K562 (cell line): ENCODE measurements at regions not wholly inside any gene's neighbourhood (a gene's known extent, or its start where the extent isn't known, plus 50 kb on each side); places are given as distances from the start of the nearest gene placed in this dataset.

Source experiments
- ARID2 ChIP-seq: fragments of 450-650 bp; IDR thresholded peaks from 2 replicates; pipeline ENCODE4 v1.6.1; 2017; ENCODE audit warnings: antibody characterized with exemption, mild to moderate bottlenecking
- ATF7 ChIP-seq: fragments of 450-650 bp; IDR thresholded peaks from 2 replicates; pipeline ENCODE4 v1.7.1; 2014; ENCODE audit warnings: mild to moderate bottlenecking, moderate library complexity
- CBFB ChIP-seq: sonication (generic); formaldehyde crosslinking; IDR thresholded peaks from 2 replicates; pipeline ENCODE4 v1.4.0; 2020; ENCODE audit warnings: mild to moderate bottlenecking, missing genetic modification reagents
- MAFF ChIP-seq: IDR thresholded peaks from 2 replicates; pipeline ENCODE4 v1.6.1; 2012; ENCODE audit warnings: low read length, improper control_type of control experiment
- NONO ChIP-seq, 2 experiments: fragments of 200-400 bp in 1 of 2; fragments of 450-650 bp in 1 of 2; formaldehyde crosslinking in 1 of 2; IDR thresholded peaks; 2 replicates each; pipeline ENCODE4 v1.6.1; 2017; ENCODE audit warnings: low read depth in 2 of 2, mild to moderate bottlenecking in 2 of 2, moderate library complexity in 2 of 2, low read length in 1 of 2
- PRPF4 ChIP-seq: fragments of 200-400 bp; formaldehyde crosslinking; IDR thresholded peaks from one replicate; pipeline ENCODE4 v1.6.1; 2017; ENCODE audit warnings: low read length, low read depth, mild to moderate bottlenecking; ENCODE audit not compliant: insufficient read depth, poor library complexity, severe bottlenecking
- ZNF124 ChIP-seq: sonication (generic); formaldehyde crosslinking; IDR thresholded peaks from 2 replicates; pipeline ENCODE4 v1.8.1; 2022; ENCODE audit warnings: missing genetic modification reagents
- ZNF507 ChIP-seq: conservative IDR thresholded peaks from 2 replicates; pipeline ENCODE4 v1.6.1; 2017; ENCODE audit warnings: missing genetic modification characterization, missing compliant biosample characterization
- TF ChIP-seq, protein P1 (sequence below): fragments of 450-650 bp; IDR thresholded peaks from 2 replicates; pipeline ENCODE4 v1.6.1; 2016; ENCODE audit warnings: borderline replicate concordance
- TF ChIP-seq, protein P2 (sequence below): conservative IDR thresholded peaks from 2 replicates; pipeline ENCODE4 v1.6.1; 2011; ENCODE audit warnings: low read depth, mild to moderate bottlenecking, low read length; ENCODE audit not compliant: control insufficient read depth
- TF ChIP-seq, protein P3 (sequence below): IDR thresholded peaks from 3 replicates; pipeline ENCODE4 v1.6.1; 2011; ENCODE audit warnings: borderline replicate concordance, mild to moderate bottlenecking, moderate library complexity; ENCODE audit not compliant: insufficient read length; ENCODE audit errors: extremely low read depth

DNA sequence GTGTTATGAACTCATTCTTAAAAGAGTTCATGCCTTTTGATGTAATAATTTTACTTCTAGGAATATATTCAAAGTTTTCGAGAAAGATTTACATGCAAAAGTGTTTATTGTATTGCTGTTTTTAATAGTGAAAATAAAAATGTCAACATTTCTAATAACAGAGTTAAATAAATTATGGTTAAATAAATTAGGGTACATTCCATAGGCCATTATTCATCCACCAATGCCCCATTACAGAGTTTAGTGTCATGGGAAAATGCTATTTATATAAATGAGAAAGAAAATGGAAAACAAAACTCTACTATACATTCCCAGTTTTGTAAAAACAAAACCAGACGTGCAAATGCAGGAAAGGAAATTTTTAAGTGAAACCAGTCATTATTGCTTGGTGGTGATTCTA is 538.1 kb upstream of the TBL1XR1 start:
- TF ChIP-seq ARID2 (no peak), ZNF507 (tag) (no peak), ATF7 (no peak), MAFF (no peak), PRPF4 (no peak), CBFB (no peak), ZNF124 (CRISPR knock-in tag) (no peak), NONO (IDR thresholded peaks at IDR 0.05; ENCODE audit: low read depth in 2 of 2, low read length in 1 of 2) (no peak)
- TF ChIP-seq, protein P1, sequence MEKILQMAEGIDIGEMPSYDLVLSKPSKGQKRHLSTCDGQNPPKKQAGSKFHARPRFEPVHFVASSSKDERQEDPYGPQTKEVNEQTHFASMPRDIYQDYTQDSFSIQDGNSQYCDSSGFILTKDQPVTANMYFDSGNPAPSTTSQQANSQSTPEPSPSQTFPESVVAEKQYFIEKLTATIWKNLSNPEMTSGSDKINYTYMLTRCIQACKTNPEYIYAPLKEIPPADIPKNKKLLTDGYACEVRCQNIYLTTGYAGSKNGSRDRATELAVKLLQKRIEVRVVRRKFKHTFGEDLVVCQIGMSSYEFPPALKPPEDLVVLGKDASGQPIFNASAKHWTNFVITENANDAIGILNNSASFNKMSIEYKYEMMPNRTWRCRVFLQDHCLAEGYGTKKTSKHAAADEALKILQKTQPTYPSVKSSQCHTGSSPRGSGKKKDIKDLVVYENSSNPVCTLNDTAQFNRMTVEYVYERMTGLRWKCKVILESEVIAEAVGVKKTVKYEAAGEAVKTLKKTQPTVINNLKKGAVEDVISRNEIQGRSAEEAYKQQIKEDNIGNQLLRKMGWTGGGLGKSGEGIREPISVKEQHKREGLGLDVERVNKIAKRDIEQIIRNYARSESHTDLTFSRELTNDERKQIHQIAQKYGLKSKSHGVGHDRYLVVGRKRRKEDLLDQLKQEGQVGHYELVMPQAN: no peak
- TF ChIP-seq, protein P2, sequence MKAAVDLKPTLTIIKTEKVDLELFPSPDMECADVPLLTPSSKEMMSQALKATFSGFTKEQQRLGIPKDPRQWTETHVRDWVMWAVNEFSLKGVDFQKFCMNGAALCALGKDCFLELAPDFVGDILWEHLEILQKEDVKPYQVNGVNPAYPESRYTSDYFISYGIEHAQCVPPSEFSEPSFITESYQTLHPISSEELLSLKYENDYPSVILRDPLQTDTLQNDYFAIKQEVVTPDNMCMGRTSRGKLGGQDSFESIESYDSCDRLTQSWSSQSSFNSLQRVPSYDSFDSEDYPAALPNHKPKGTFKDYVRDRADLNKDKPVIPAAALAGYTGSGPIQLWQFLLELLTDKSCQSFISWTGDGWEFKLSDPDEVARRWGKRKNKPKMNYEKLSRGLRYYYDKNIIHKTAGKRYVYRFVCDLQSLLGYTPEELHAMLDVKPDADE: no peak
- TF ChIP-seq, protein P3, sequence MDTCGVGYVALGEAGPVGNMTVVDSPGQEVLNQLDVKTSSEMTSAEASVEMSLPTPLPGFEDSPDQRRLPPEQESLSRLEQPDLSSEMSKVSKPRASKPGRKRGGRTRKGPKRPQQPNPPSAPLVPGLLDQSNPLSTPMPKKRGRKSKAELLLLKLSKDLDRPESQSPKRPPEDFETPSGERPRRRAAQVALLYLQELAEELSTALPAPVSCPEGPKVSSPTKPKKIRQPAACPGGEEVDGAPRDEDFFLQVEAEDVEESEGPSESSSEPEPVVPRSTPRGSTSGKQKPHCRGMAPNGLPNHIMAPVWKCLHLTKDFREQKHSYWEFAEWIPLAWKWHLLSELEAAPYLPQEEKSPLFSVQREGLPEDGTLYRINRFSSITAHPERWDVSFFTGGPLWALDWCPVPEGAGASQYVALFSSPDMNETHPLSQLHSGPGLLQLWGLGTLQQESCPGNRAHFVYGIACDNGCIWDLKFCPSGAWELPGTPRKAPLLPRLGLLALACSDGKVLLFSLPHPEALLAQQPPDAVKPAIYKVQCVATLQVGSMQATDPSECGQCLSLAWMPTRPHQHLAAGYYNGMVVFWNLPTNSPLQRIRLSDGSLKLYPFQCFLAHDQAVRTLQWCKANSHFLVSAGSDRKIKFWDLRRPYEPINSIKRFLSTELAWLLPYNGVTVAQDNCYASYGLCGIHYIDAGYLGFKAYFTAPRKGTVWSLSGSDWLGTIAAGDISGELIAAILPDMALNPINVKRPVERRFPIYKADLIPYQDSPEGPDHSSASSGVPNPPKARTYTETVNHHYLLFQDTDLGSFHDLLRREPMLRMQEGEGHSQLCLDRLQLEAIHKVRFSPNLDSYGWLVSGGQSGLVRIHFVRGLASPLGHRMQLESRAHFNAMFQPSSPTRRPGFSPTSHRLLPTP: no peak
